HEK293T (cell line): ENCODE measurements at regions not wholly inside any gene's neighbourhood (a gene's known extent, or its start where the extent isn't known, plus 50 kb on each side); places are given as distances from the start of the nearest gene placed in this dataset.

Source experiments
- BHLHE40 ChIP-seq: fragments of 450-650 bp; IDR thresholded peaks from 2 replicates; pipeline ENCODE4 v1.6.1; 2016; ENCODE audit warnings: mild to moderate bottlenecking, moderate library complexity, borderline replicate concordance
- ELF4 ChIP-seq: fragments of 450-650 bp; IDR thresholded peaks from 2 replicates; pipeline ENCODE4 v1.6.1; 2017; ENCODE audit warnings: antibody characterized with exemption
- FOXA1 ChIP-seq: fragments of 450-650 bp; IDR thresholded peaks from 2 replicates; pipeline ENCODE4 v1.6.1; 2016; ENCODE audit warnings: mild to moderate bottlenecking
- FOXK2 ChIP-seq: fragments of 450-650 bp; IDR thresholded peaks from 2 replicates; pipeline ENCODE4 v1.6.1; 2016; ENCODE audit warnings: mild to moderate bottlenecking
- FOXM1 ChIP-seq: fragments of 450-650 bp; IDR thresholded peaks from 2 replicates; pipeline ENCODE4 v1.6.1; 2017; ENCODE audit warnings: mild to moderate bottlenecking, borderline replicate concordance
- HDGF ChIP-seq: fragments of 450-650 bp; IDR thresholded peaks from 2 replicates; pipeline ENCODE4 v1.6.1; 2017; ENCODE audit warnings: antibody characterized with exemption, borderline replicate concordance
- PKNOX1 ChIP-seq: fragments of 450-650 bp; IDR thresholded peaks from 2 replicates; pipeline ENCODE4 v1.6.1; 2016
- SP1 ChIP-seq: fragments of 450-650 bp; IDR thresholded peaks from 2 replicates; pipeline ENCODE4 v1.6.1; 2017
- SUZ12 ChIP-seq: fragments of 450-650 bp; IDR thresholded peaks from 2 replicates; pipeline ENCODE4 v1.6.1; 2016; ENCODE audit warnings: mild to moderate bottlenecking
- TARDBP ChIP-seq: fragments of 450-650 bp; IDR thresholded peaks from 2 replicates; pipeline ENCODE4 v1.6.1; 2016
- ZNF384 ChIP-seq: fragments of 450-650 bp; IDR thresholded peaks from 2 replicates; pipeline ENCODE4 v1.6.1; 2016

- no peak for TF ChIP-seq TARDBP
- TF ChIP-seq FOXK2 = no peak
- no peak for TF ChIP-seq PKNOX1
- TF ChIP-seq FOXM1 = no peak
- no peak for TF ChIP-seq SP1
- TF ChIP-seq FOXA1 = no peak
- no peak for TF ChIP-seq HDGF
- no peak for TF ChIP-seq BHLHE40
- no peak for TF ChIP-seq ZNF384
- no peak for TF ChIP-seq ELF4
- no peak for TF ChIP-seq SUZ12
Observed at GRCh38 chr4:156495091-156495490, 476.5 kb downstream of the PDGFC start.
